ENCODE measurements at regions not wholly inside any gene's neighbourhood (a gene's known extent, or its start where the extent isn't known, plus 50 kb on each side); places are given as distances from the start of the nearest gene placed in this dataset.

- no peak for DNase-seq (ENCODE audit: low read depth)
Measured at GRCh38 chr9:21668516-21668915, 133.9 kb upstream of the MTAP start.

- DNase-seq (ENCODE audit: low read depth) = no peak
Measured at GRCh38 chr9:21669701-21670100, 132.7 kb upstream of the MTAP start.

- DNase-seq (ENCODE audit: low read depth) = no peak
Measured at GRCh38 chr9:21670374-21670773, 132.1 kb upstream of the MTAP start.

GRCh38 chr9:21672140-21672539 is 130.3 kb upstream of the MTAP start:
- DNase-seq (ENCODE audit: low read depth) = no peak

- peak; percentile 77 for DNase-seq (ENCODE audit: low read depth)
Measured at GRCh38 chr9:21672761-21673160, 129.7 kb upstream of the MTAP start.

- peak; percentile 39 for DNase-seq (ENCODE audit: low read depth)
Measured at GRCh38 chr9:21674894-21675293, 127.5 kb upstream of the MTAP start.

GRCh38 chr9:21677387-21677786 is 125.0 kb upstream of the MTAP start:
- DNase-seq (ENCODE audit: low read depth) = no peak

- peak; percentile 84 for DNase-seq (ENCODE audit: low read depth)
Measured at GRCh38 chr9:21677834-21678233, 124.6 kb upstream of the MTAP start.

- peak; percentile 37 for DNase-seq (ENCODE audit: low read depth)
Measured at GRCh38 chr9:21679432-21679831, 123.0 kb upstream of the MTAP start.

- no peak for DNase-seq (ENCODE audit: low read depth)
Measured at GRCh38 chr9:21680590-21680989, 121.8 kb upstream of the MTAP start.

- DNase-seq (ENCODE audit: low read depth) = peak; percentile 83
Measured at GRCh38 chr9:21681641-21682040, 120.8 kb upstream of the MTAP start.

- DNase-seq (ENCODE audit: low read depth) = no peak
Measured at GRCh38 chr9:21682381-21682780, 120.1 kb upstream of the MTAP start.

- DNase-seq (ENCODE audit: low read depth) = peak; percentile 49
Measured at GRCh38 chr9:21682981-21683380, 119.5 kb upstream of the MTAP start.

- DNase-seq (ENCODE audit: low read depth) = no peak
Measured at GRCh38 chr9:21683484-21684175, 118.8 kb upstream of the MTAP start.

- DNase-seq (ENCODE audit: low read depth) = no peak
Measured at GRCh38 chr9:21684231-21684630, 118.2 kb upstream of the MTAP start.

- peak; percentile 51 for DNase-seq (ENCODE audit: low read depth)
Measured at GRCh38 chr9:21684831-21685362, 117.5 kb upstream of the MTAP start.

GRCh38 chr9:21685502-21685901 is 116.9 kb upstream of the MTAP start:
- no peak for DNase-seq (ENCODE audit: low read depth)

- DNase-seq (ENCODE audit: low read depth) = peak; percentile 29
Measured at GRCh38 chr9:21686738-21687137, 115.7 kb upstream of the MTAP start.

- no peak for DNase-seq (ENCODE audit: low read depth)
Measured at GRCh38 chr9:21687351-21687750, 115.1 kb upstream of the MTAP start.

GRCh38 chr9:21688108-21689102 is 114.0 kb upstream of the MTAP start:
- DNase-seq (ENCODE audit: low read depth) = peak; percentile 73

- DNase-seq (ENCODE audit: low read depth) = peak; percentile 26
Measured at GRCh38 chr9:21689854-21690253, 112.6 kb upstream of the MTAP start.

- DNase-seq (ENCODE audit: low read depth) = peak; percentile 58
Measured at GRCh38 chr9:21690561-21690960, 111.9 kb upstream of the MTAP start.

- no peak for DNase-seq (ENCODE audit: low read depth)
Measured at GRCh38 chr9:21692390-21692789, 110.0 kb upstream of the MTAP start.
